Suprapubic skin (tissue), 3 donors: ENCODE measurements at regions not wholly inside any gene's neighbourhood (a gene's known extent, or its start where the extent isn't known, plus 50 kb on each side); places are given as distances from the start of the nearest gene placed in this dataset.
"Not testable (repeated sequence)": the region's sequence is repeated elsewhere in the genome, so short reads cannot be mapped to it uniquely, and the experiment has no call there.

Experiments used
- POLR2AphosphoS5 ChIP-seq, 3 donors: sonication (generic); formaldehyde crosslinking; IDR thresholded peaks; one replicate each; pipeline ENCODE4 v1.6.1; 2017; ENCODE audit warnings: antibody characterized with exemption in 3 of 3
- TF ChIP-seq, protein P1 (sequence below), 2 donors: fragments of 200-600 bp in 1 of 2; fragments of 450-650 bp in 1 of 2; sonication (generic) in 1 of 2; IDR thresholded peaks; one replicate each; pipeline ENCODE4 v1.5.1; 2016 to 2019; ENCODE audit warnings: antibody characterized with exemption in 2 of 2, mild to moderate bottlenecking in 1 of 2, moderate library complexity in 1 of 2

DNA sequence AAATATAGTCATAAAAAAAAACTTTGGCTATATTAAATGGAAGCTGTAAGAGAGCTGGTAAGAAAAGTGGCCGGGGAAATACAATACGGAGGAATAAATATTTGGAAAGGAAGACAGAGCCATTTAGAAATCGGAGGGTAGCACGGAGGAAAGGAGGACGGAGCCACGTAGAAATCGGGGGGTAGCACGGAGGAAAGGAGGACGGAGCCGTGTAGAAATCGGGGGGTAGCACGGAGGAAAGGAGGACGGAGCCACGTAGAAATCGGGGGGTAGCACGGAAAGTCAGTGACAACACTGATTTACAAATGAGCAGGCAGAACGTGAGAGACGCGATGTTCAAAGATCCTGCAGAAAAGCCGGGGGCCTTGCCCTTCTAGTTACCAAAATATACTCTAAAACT is 189.0 kb downstream of the BANP start:
- TF ChIP-seq, protein P1, sequence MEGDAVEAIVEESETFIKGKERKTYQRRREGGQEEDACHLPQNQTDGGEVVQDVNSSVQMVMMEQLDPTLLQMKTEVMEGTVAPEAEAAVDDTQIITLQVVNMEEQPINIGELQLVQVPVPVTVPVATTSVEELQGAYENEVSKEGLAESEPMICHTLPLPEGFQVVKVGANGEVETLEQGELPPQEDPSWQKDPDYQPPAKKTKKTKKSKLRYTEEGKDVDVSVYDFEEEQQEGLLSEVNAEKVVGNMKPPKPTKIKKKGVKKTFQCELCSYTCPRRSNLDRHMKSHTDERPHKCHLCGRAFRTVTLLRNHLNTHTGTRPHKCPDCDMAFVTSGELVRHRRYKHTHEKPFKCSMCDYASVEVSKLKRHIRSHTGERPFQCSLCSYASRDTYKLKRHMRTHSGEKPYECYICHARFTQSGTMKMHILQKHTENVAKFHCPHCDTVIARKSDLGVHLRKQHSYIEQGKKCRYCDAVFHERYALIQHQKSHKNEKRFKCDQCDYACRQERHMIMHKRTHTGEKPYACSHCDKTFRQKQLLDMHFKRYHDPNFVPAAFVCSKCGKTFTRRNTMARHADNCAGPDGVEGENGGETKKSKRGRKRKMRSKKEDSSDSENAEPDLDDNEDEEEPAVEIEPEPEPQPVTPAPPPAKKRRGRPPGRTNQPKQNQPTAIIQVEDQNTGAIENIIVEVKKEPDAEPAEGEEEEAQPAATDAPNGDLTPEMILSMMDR (IDR thresholded peaks at IDR 0.05) = not testable (repeated sequence)
- not testable (repeated sequence) for TF ChIP-seq POLR2AphosphoS5 (IDR thresholded peaks at IDR 0.05)
